HG02885 (cell line): ENCODE measurements at regions not wholly inside any gene's neighbourhood (a gene's known extent, or its start where the extent isn't known, plus 50 kb on each side); places are given as distances from the start of the nearest gene placed in this dataset.
A peak's percentile ranks its signal among the peaks of the same experiment; 100 is the strongest.

Experiments
- ATAC-seq: cut with Tn5 transposase; IDR thresholded peaks from one replicate; pipeline ENCODE4 v1.9.1; 2021; ENCODE audit warnings: mild to moderate bottlenecking; ENCODE audit not compliant: unreplicated experiment, poor library complexity

DNA sequence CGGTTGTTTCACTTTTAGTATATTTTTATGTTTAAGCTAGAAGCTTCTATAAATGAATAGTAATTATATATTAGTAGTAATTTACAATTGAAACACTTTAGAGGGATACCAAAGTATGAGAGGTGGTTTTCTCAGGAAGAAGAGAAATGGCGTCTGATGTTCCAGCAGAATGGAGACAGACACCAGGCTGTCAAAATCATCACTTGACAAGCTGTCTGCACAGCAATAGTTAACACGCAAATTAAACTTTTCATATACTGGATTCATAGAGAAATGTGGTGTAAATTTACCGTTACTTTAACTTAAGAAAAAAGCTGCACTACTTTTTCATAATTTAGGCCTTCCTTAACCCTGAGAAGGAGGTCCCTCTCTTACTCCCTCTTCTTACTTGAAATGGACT lies 82.6 kb downstream of the FAM217A start:
- ATAC-seq, result no peak

DNA sequence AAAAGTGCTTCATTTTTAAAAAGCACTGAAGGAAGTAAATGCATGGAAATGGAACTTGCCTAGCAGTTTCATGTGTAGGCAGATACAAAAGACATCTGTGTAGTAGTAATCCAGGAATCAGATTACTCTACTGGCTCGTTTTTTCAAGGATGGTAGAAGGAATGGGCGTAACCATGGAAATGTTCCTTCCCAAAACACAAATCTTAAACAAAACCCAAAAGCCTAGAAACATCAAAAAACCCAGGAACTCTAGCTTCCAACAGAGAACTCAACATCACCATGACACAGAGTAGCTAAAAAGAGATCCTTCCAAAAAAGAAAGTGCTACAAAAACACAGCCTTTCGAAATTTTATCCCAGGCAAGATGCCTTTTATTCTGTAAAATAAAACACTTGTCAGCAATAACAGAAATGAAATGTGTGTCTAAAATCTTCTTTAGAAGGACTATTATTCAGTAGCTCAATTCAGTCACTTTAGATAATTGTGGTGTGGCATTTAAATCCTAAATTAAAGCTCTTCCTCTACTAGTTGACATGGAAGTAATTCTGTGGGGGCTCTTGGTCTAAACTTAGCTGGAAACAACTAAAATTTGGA lies 81.7 kb downstream of the FAM217A start:
- ATAC-seq, result no peak

DNA sequence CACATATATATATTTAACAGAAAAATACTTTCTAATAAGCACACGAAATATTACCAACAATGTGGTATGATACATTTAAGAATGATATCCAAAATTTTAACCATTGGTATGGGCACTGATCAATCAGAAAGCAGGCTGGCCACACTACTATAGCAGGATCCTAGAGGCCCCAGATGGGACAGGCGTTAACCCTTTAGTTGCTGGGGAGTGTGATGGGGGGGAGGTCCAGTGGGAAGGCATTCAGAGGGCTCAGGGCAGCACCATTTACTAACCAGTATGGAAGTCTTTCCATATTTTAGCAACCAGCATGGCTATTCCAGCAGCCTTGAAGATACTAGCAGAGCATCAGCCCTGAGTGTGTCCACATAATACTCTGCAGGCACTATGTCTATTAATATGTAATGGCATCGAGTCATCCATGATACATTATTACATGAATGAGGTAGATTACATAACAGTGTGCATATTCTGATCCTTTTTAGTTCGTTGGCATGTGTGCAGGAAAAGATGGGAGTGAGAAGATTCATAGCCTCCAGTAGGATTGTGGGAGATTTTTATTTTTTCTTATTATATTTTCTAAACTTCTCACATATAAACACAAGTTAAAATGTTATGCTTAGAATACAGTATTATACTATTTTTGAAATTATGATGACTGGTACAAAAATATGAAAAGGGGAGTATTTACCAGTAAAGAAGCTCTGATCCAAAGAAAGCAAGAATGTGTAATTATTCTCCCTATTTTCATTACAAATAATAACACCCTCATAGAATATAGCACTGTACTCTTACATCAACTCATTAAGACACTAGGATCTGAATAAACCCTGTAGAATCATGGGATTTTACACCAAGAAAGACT lies 78.9 kb downstream of the FAM217A start:
- ATAC-seq, result no peak

DNA sequence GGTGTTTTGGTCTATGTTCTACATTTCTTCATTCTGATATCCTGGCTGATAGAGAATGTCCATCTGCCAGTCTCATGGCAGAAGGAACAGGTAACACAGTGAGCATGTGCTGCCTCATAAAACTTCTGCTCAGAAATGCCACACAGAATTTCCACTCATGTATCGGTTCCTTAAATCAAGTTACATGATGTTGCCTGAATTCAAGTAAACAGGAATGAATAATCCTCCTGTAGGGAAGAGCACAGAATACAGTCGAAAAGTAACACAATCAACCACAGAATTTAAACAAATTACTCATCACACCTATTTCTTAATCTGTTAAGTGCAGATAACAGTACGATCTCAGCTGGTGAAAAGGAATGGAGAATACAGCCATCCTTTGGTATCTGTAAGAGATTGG lies 74.7 kb downstream of the FAM217A start:
- ATAC-seq, result no peak

DNA sequence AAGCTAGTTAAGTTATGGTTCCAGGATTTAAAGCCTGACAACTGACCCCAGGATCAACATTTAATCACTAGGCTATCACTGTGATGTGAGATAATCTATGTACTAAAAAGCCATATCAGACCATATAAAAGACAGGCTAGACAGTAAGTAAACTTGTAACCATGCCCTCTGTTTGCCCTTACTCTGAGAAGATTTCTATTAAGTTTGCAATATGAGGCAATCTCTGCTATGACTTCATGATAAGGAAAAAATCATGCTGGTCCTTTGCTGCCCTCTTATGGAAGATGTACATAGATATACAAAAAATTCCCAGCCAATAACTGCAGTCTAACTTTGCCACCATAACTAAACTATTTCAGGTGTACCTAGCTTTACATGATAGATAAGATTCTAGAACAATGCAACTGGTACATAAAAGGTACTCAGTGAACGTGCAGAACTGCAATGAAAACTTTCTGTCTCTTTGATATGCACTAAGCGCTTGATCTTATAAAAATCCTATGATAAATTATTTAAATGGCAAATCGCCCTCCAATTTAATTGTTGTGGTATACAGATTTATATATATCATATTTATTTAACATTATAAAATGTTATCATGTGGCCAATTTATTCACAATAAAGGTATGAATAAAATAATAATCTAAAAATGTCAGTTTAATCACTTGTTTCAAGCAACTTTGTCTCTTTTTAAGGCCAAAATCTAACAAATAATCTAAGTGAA lies 70.5 kb downstream of the FAM217A start:
- ATAC-seq, result no peak

DNA sequence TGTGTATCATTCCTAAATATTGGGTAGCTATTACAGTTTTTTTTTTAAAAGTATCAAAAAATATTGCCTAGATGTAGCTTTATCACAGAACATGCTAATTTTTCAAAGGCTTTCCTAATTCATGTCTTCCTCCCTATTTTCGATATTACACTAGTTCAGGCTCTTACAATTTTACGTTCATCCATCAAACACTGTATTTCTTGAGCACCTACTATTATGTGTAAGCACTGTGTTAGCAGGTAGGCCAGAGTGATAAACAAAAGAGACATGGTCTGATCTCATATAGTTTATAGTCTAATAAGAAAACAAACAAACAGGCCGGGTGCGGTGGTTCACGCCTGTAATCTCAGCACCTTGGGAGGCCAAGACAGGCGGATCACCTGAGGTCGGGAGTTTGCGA lies 69.5 kb downstream of the FAM217A start:
- no peak for ATAC-seq

DNA sequence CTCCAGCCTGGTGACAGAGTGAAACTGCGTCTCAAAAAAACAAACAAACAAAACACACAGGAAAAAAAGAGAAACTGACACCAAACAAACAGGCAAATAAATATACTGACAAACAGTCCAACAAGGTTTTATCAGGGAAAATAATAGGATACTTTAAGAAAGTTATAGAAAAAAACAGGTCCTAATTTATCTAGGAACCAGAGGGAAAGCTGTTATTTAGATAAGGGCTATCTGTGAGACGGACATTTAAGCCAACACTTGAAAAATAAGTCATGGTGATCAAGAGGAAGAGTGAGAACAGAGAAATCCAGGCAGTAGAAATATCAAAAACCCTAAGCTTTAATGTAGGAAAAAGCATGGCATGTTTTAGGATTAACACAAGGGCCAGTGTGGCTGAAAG lies 68.9 kb downstream of the FAM217A start:
- no peak for ATAC-seq

DNA sequence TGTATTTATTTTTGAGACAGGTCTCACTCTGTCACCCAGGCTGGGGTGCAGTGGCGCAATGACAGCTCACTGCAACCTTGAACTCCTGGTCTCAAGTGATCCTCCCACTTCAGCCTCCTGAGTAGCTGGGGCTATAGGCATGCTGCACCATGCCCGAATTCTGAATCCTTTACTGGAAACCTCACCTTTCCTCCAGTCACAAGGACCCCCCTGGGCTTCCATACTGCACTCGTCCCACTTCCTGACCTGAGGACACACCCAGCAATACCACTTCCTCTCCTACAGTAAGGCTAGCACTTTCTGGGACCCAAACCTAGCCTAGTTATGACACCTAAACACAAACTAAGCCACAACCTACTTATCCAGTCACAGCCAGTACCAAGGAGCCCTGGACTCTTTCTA lies 68.2 kb downstream of the FAM217A start:
- ATAC-seq, result no peak

DNA sequence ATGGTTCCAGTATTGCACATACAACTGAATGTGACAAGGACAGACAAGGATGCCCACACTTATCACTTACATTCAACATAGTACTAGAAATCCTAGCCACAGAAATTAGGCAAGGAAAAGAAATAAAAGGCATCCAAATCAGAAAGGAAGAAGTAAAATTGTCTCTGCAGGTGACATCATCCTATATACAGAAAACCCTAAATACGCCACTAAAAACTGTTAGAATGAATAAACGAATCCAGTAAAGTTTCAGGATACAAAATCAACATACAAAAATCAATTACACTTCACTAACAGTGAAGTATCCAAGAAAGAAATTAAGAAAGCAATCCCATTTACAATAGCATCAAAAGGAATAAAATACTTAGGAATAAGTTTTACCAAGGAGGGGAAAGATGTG lies 66.1 kb downstream of the FAM217A start:
- no peak for ATAC-seq

DNA sequence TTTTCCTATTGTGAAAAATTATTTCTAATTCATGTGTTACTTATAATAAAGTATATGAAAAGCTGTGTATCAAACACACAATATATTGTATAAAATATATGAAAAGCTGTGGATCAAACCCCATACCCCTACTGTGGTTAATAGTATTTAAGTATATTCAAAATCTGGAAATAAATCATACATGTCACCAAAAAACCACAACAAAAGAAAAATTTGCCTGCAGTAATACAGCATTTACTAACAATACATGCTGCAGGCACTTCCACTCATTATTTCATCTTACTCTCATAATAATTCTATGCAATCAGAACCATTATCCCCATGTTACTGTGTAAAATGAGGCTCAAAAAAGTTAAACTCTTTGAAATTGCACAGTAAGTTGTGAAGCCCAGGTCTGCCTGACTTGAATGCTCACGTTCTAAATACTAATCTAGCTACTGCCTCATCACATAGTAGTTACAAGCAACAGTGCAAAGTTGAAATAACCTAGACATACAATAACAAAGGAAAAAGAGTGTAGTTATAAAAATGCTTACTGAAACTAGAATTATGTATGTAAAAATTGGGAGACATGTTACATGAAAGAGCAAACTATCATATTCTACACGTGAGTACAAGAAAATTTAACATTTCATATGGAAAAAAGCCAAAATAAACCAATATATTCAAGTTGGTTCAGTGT lies 61.7 kb downstream of the FAM217A start:
- ATAC-seq, result no peak

DNA sequence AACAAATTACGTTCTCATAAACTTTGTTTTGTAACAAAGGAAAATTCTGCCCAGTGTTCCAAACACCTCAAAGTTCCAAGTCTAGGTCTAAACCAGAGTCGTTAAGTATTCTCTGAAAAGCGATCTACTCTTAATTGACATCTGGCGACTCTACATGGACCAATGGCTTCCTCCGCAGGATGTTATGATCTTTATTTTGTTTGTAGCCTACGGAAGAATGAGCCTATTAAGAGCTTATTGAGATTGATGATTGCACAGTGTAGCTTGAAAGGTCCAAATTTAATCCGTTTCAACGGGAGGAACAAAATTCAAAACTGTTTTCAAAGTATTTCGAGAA lies 61.1 kb downstream of the FAM217A start:
- no peak for ATAC-seq

DNA sequence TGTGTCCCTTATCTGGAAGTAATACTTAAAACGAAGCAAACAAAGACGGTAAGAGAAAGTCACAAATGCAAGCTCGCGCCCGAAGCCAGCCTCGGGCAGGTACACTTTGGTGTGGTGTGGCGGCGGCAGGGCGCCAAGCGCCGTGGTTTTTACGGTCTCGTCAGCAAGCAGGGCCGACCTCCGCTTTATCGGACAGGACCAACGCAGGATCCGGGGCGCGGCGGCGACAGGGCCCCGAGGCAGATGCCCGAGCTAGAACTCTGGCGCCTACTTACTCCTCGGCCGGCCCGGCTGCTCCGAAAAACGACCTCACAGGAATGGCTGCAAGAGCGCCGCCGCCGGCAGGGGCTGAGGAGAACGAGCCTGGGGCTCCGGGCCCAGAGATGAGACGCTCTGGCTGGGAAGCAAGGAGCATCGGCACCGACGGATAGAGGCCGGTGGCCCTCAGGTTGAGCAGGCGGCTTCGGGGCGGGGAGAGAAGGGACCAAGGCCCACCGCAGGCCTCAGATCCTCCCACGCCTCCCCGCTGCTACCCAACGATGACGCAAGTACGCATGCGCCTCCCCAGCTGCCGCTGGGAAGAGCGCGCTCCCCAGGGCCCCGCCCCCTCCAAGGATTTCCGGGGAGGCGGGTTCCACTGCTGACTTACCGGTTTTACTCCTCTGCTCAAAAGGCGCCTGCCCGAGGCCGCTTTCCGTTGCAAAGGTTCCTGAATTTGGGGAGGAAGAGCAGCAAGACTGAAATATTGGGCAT lies 60.6 kb downstream of the FAM217A start:
- ATAC-seq, result peak; percentile 75
